CD4-positive, alpha-beta T cell treated with Interleukin-17A for 1 hour (primary cell): ENCODE measurements at regions not wholly inside any gene's neighbourhood (a gene's known extent, or its start where the extent isn't known, plus 50 kb on each side); places are given as distances from the start of the nearest gene placed in this dataset.
"Not testable (repeated sequence)": the region's sequence is repeated elsewhere in the genome, so short reads cannot be mapped to it uniquely, and the experiment has no call there.

Experiments used
- DNase-seq: peaks from one replicate; pipeline ENCODE4 v3.0.0-alpha.2; 2020

DNA sequence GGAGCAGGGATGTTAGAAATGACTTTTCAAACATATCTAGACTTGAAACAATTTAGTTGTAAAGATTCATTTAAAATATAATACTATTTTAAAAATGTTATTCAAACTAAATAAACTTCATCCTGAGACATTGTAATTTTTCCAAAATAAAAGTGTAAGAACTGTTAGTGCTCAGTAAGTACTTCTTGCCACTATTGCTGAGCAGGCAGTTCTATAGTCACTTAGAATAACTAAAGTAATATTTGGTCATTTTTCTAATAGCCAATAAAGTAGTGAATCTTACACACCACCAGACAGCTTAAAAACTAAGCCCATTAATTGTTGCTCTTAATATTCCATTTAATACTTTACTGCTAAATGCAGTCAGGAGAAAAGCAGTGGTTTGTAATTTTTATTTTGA, 1120.0 kb upstream of the CDH10 start:
- no peak for DNase-seq

DNA sequence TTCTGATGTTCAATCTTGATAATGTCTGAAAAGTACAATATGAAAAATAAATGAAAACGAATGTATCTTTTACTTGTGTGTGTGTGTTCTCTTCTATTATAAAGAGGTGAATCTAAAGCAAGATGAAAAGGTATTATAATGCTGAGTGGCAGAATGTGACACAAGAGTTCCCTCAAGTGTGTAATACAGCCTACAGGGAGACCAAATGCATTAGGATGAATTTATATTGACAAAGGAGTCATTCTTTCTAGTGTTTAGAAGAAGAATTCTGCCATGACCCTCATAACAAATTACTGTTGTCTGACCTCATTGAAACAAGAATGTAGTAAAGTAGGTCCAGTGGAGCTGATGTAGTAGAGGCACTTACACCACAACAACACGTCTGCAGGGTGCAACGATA, 1119.0 kb upstream of the CDH10 start:
- DNase-seq, result no peak

- no peak for DNase-seq
These were observed 1110.1 kb upstream of the CDH10 start for GRCh38 chr5:25754895-25755294.

GRCh38 chr5:25744908-25745307, 1100.1 kb upstream of the CDH10 start:
- DNase-seq, result no peak

GRCh38 chr5:25716680-25717079, 1071.9 kb upstream of the CDH10 start:
- no peak for DNase-seq

GRCh38 chr5:25713259-25713658, 1068.5 kb upstream of the CDH10 start:
- DNase-seq, result no peak

DNA sequence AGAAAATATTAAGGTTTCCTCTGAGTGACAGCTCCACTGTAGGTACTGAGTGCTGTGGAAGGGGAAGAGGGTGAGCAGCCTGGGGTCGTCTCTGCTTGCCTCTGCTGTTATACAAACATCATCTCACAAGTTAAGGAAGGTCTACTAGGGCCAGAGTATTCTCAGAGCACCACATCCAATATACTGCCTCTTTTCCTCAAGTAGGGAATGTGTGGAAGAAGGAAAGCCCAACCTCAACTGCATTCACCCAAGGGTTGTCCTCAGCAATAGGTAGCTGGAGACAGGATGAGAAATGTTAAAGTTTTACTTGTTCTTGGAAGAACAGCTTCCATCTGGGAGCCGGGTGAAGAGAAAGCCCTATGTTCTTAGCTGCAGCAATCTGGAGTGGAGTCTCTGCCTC, 1062.3 kb upstream of the CDH10 start:
- no peak for DNase-seq

DNA sequence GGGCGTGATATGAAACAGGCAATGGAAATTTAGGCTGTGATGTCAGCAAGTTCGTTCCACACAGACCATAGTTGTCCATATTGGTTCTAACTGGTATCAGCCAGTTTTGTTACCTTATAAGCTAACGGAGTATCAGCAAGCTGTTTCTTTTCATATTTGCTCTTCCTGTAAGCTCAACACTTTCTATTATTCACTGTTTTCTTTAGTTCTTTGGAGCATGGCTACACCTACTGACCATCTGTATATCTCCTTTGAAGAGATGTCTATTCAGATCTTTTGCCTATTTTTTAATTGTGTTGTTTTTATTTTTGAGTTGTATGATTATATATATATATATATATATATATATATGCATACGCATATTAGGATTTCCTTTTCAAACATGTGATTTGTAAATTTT, 1057.2 kb upstream of the CDH10 start:
- DNase-seq, result no peak

GRCh38 chr5:25694801-25695200, 1050.0 kb upstream of the CDH10 start:
- no peak for DNase-seq

DNA sequence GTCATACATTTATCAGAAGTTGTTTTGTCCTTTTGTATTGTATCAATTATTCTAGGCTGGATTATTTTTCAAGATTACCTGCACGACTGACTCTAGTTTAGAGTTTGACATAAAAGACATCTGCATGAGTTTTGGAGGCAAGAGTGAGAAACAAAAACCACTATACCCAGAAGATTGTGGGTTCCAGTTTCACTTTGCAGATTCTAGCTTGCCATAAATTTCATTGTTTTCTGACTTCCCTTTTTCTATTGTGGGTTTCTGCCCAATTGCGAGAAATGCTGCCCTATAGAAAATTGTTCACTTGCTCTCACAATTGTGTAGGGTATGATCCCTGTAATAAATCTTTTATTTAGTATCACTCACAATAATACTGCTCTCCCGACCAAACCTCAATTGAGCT, 1043.4 kb upstream of the CDH10 start:
- no peak for DNase-seq

GRCh38 chr5:25669645-25670401, 1025.0 kb upstream of the CDH10 start:
- DNase-seq, result no peak

- DNase-seq, result no peak
These were observed 1017.8 kb upstream of the CDH10 start for GRCh38 chr5:25662610-25663009.

DNA sequence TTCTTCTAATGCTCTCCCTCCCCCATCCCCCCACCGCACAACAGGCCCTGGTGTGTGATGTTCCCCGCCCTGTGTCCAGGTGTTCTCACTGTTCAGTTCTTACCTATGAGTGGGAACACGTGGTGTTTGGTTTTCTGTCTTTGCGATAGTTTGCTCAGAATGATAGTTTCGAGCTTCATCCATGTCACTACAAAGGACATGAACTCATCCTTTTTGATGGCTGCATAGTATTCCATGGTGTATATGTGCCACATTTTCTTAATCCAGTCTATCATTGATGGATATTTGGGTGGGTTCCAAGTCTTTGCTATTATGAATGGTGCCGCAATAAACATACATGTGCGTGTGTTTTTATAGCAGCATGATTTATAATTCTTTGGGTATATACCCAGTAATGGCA, 1005.5 kb upstream of the CDH10 start:
- not testable (repeated sequence) for DNase-seq

- no peak for DNase-seq
These were observed 1005.0 kb upstream of the CDH10 start for GRCh38 chr5:25649628-25650265.

DNA sequence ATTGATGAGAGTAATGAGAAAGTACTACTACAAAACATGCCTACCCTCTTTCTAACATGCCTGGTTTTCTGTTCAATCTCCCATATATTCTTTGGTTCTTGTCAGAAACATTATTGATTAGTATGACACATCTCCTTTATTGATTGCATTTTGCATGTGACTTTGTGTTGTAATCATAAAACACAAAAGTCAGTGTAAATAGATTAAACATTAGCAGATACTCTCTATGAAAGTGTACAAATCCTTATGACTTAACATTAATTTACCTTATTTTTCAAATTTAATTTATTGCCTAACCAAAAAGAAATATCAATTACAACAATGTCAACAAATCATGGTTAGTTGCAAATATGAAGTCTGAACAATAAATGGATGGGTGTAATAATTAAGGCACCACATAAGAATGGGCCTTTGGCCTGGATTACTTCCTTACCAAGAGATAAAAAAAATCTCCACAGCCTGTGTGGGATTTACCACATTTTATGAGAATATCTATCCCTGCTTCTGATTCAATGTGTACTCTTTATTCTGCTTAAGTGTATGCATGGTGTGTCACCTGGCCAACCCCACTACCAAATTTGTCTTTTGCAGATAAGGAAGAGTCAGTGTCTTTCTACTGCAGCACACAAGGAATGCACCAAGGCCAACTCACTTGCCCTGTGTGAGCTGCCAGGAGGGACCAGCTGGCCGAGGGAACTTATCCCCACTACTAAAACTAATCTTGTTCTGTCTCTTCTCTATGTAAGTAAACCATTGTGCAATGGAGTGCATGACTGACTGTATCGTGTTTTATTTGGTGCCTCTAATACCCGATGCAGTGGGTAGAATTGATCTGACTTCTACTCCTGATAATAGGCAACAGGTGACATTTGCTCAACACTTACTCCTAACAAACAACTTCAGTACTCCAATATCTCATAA, 1001.9 kb upstream of the CDH10 start:
- no peak for DNase-seq

GRCh38 chr5:25641124-25641523, 996.3 kb upstream of the CDH10 start:
- DNase-seq, result no peak

GRCh38 chr5:25619273-25619672, 974.5 kb upstream of the CDH10 start:
- DNase-seq, result no peak

- no peak for DNase-seq
These were observed 974.0 kb upstream of the CDH10 start for GRCh38 chr5:25618821-25619220.

GRCh38 chr5:25614466-25614865, 969.7 kb upstream of the CDH10 start:
- DNase-seq, result no peak

DNA sequence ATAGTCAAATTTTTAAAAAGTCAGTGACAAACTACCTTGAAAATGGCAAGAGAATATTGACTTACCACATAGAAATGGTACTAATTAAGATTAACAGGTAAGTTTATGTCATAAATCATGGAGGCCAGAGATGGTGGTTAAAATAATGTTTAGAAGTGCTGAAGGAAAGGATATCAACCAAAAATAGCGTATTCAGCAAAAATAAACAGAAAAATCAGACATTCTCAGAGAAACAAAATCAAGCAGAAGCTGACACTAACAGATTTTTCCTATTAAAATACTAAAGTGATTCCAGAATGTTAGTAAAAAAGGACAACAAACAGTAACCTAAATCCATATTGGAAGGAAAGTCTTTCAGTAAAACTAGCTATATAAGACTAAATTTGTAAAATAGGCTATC, 959.9 kb upstream of the CDH10 start:
- no peak for DNase-seq

DNA sequence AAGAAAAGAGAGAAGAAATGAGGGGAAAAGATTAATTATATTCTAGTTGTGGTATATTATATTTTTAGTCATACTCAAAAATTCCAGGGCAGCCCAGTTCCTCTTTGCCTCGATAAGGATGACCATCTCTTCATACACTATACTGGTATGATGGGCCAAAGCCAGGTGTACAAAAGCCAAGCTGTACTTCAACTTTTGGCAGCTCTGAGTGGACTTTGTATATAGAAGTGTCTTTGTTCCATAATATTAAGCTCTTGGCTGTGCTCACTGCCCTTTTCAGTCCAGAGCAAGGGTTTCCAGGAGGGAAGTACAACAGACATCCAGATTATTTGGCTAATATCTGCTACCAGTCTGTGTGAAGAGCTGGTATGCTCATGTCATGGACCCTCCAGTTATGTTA, 934.3 kb upstream of the CDH10 start:
- DNase-seq, result no peak

- no peak for DNase-seq
These were observed 928.9 kb upstream of the CDH10 start for GRCh38 chr5:25573691-25574090.

GRCh38 chr5:25570067-25570583, 925.3 kb upstream of the CDH10 start:
- no peak for DNase-seq
